GM10248 (cell line): ENCODE measurements at regions not wholly inside any gene's neighbourhood (a gene's known extent, or its start where the extent isn't known, plus 50 kb on each side); places are given as distances from the start of the nearest gene placed in this dataset.

Source experiments
- CTCF ChIA-PET: fragments of 300-600 bp; sonication (Branson Sonifier 250); formaldehyde crosslinking; extraction: SDS; loops from one replicate; lab custom pipeline; 2021; ENCODE audit warnings: antibody characterized with exemption; lab: Yijun Ruan, JAX
- POLR2A ChIA-PET: fragments of 350-650 bp; sonication (Branson Sonifier 250); formaldehyde crosslinking; extraction: SDS; loops from one replicate; lab custom pipeline; 2020; ENCODE audit warnings: antibody characterized with exemption; lab: Yijun Ruan, JAX
- DNase-seq: peaks from one replicate; pipeline ENCODE4 v3.0.0; 2012; ENCODE audit errors: extremely low spot score
- TF ChIP-seq, protein P1 (sequence below): IDR thresholded peaks from 2 replicates; pipeline ENCODE4 v1.5.1; 2012; ENCODE audit warnings: mild to moderate bottlenecking, low read depth; ENCODE audit errors: extremely low read depth, missing control alignments, control extremely low read depth

GRCh38 chr12:92045852-92046251, 99.8 kb downstream of the BTG1 start:
- ChIA-PET CTCF (interaction anchor here (1.3 kb wide), 1 partner anchor 21 kb away, joined by 3 read pairs; no protein-coding TSS in a partner anchor), POLR2A (interaction anchor here (0.7 kb wide), 1 partner anchor 29 kb away, joined by 7 read pairs; no protein-coding TSS in a partner anchor)
- TF ChIP-seq, protein P1, sequence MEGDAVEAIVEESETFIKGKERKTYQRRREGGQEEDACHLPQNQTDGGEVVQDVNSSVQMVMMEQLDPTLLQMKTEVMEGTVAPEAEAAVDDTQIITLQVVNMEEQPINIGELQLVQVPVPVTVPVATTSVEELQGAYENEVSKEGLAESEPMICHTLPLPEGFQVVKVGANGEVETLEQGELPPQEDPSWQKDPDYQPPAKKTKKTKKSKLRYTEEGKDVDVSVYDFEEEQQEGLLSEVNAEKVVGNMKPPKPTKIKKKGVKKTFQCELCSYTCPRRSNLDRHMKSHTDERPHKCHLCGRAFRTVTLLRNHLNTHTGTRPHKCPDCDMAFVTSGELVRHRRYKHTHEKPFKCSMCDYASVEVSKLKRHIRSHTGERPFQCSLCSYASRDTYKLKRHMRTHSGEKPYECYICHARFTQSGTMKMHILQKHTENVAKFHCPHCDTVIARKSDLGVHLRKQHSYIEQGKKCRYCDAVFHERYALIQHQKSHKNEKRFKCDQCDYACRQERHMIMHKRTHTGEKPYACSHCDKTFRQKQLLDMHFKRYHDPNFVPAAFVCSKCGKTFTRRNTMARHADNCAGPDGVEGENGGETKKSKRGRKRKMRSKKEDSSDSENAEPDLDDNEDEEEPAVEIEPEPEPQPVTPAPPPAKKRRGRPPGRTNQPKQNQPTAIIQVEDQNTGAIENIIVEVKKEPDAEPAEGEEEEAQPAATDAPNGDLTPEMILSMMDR, result no peak
- no peak for DNase-seq

DNA sequence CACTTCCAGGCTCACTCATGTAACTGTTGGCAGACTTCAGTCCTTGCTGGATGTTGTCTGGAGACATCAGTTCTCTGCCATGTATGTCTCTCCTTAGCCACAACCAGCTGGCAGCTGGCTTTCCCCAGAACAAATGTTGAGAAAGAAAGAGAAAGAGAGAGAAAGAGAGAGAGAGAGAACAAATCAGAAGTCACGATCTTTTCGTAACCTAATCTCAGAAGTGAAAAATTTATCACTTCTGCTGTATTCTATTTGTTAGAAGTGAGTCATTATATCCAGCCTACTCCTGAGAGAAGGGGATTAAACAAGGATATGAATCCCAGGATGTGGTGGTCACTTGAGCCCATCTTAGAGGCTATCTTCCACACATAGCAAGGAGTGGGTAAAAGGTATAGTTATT, 101.2 kb downstream of the BTG1 start:
- CTCF ChIA-PET, result interaction anchor here (3.1 to 5.4 kb wide), 2 partner anchors 8 to 11 kb away, joined by 12 to 40 read pairs; no protein-coding TSS in a partner anchor
- TF ChIP-seq, protein P1, result no peak
- no peak for DNase-seq
- POLR2A ChIA-PET, result no interaction called here

DNA sequence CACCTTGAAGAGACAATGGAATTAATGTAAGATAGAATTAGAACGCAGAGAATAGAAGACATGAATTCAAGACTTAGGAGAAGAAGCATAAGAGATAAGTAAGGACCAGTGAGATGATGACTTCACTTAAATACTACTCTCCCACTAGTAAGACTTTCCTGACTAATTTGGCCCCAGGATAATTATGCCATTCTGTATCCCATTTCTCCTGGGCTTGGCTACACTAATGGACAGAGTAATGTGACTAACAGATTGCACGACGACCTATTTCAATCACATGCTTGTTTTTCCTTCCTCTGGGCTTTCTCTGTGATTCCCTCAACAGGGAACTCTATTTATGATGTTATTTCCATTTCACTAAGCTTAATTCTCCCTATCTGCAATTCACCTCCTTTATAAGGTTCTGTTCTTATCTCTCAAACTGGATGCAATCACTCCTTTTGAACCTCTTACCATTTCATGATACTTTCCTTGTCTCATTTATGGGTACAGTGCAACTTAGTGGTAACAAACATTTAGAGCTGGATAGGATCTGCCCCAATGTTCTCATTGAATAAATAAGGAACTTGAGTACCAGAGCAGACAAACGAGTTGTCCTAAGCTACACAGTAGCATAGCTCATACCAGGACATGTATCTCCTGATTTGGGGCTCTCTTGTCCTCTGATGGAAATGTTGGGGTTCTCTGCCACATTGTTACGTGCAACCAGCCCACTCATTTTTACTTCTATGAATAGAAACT, 102.7 kb downstream of the BTG1 start:
- CTCF ChIA-PET, result interaction anchor here (0.7 to 5.4 kb wide), 4 partner anchors 10 to 92 kb away, joined by 3 to 40 read pairs (median 8); no protein-coding TSS in a partner anchor
- TF ChIP-seq, protein P1, result no peak
- POLR2A ChIA-PET, result interaction anchor here (1.1 kb wide), 1 partner anchor 78 kb away, joined by 3 read pairs; no protein-coding TSS in a partner anchor
- no peak for DNase-seq

DNA sequence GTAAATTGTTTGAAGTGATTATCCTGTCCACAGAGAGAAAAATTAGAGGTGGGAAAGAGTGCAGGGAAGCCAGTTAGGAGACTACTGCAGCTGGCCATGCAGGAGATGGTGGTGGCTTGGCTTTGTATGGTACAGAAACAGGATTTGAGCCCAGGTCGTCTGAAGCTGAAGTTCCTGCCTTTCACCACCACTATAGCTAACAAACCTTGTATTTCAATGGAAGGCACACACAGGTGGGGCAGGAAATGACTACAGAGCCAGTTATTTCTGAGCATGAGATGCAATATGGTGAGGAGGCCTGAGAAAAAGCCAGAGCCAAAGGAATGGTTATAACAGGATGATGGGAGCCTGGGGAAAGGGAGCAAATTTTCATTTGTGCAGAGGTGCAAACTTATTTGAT, 103.9 kb downstream of the BTG1 start:
- ChIA-PET CTCF (interaction anchor here (1.4 to 5.4 kb wide), 3 partner anchors 10 to 93 kb away, joined by 3 to 40 read pairs (median 4); no protein-coding TSS in a partner anchor), POLR2A (interaction anchor here (0.5 to 1.4 kb wide), 2 partner anchors 15 to 104 kb away, joined by 3 to 4 read pairs; partner anchors contain the start of gene BTG1)
- TF ChIP-seq, protein P1, result no peak
- DNase-seq, result no peak

DNA sequence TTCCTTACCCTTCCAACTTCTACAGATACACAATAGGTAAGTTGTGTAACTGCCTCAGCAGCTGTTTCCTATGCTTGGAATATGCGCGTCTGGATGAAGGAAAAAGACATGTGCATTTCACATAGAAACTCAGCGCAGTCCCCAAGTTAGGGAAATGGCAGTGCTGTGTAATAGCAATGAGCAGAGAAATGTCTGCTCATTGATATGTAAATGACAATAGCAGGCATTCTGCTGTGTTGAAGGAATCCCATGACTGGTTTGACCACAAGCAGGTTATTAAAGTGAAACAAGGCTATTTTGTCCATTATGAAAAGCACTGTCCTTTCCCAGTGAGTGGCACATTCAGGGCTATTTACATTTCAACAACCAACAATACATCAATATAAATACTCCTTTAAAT, 106.6 kb downstream of the BTG1 start:
- POLR2A ChIA-PET, result no interaction called here

GRCh38 chr12:92038476-92038875, 107.2 kb downstream of the BTG1 start:
- no peak for DNase-seq
- CTCF ChIA-PET, result no interaction called here
- POLR2A ChIA-PET, result no interaction called here
- TF ChIP-seq, protein P1, result no peak

More for the DNA sequence above, 106.6 kb downstream of the BTG1 start:
- DNase-seq, result no peak
- CTCF ChIA-PET, result no interaction called here
- TF ChIP-seq, protein P1, result no peak
